HCT116 (cell line): ENCODE measurements at regions not wholly inside any gene's neighbourhood (a gene's known extent, or its start where the extent isn't known, plus 50 kb on each side); places are given as distances from the start of the nearest gene placed in this dataset.

Experiments
- ATAC-seq: fragments of 200-7000 bp; cut with Tn5 transposase; 2 replicates; pipeline ENCODE4 v1.9.1; 2020; ENCODE audit warnings: mild to moderate bottlenecking, moderate library complexity
- BruUV-seq: library from RNA; stranded (reverse); fragments of 400-500 nt; replicated peaks from 2 replicates; lab custom pipeline; 2021; lab: Mats Ljungman, UMichigan
- CTCF ChIA-PET: fragments of 300-600 bp; sonication (Branson Sonifier 250); formaldehyde crosslinking; loops from one replicate; lab custom pipeline; 2021; ENCODE audit warnings: antibody characterized with exemption; lab: Charles Lee
- POLR2A ChIA-PET: fragments of 300-600, 350-600 bp; sonication (Branson Sonifier 250); formaldehyde crosslinking; loops from one replicate; lab custom pipeline; 2021; ENCODE audit warnings: antibody characterized with exemption; lab: Charles Lee
- RAD21 ChIA-PET, 2 experiments: fragments of 300-600 bp; sonication (Branson Sonifier 250); formaldehyde crosslinking; loops; one replicate each; lab custom pipeline; 2023; ENCODE audit warnings: low total read pairs in 2 of 2; ENCODE audit not compliant: uncharacterized antibody in 2 of 2, unreplicated experiment in 2 of 2, low non-redundant PET in 1 of 2; lab: Charles Lee
- DNase-seq: peaks from one replicate; pipeline ENCODE4 v3.0.0-alpha.2; 2010; ENCODE audit warnings: low read depth, low spot score
- H2AFZ ChIP-seq: fragments of 200-600 bp; shearing (Covaris generic), sonication (generic); 2 replicates; pipeline ENCODE4 v1.6.1; 2017; ENCODE audit warnings: low read depth, mixed run types, mixed read lengths, antibody characterized with exemption, low read length; ENCODE audit not compliant: poor library complexity, severe bottlenecking
- H3K27ac ChIP-seq: 2 replicates; pipeline ENCODE4 v1.5.1; 2012; ENCODE audit warnings: low read depth, low read length
- H3K27me3 ChIP-seq: fragments of 200-600 bp; sonication (generic); 2 replicates; pipeline ENCODE4 v1.6.1; 2016; ENCODE audit warnings: mixed run types, low read length, mixed read lengths; ENCODE audit not compliant: insufficient read depth
- H3K36me3 ChIP-seq, 2 experiments: fragments of 200-500 bp in 1 of 2; fragments of 200-600 bp in 1 of 2; sonication (Bioruptor generic) in 1 of 2; sonication (generic) in 1 of 2; 2 replicates each; pipeline versions ENCODE4 v1.5.1 to v1.6.1; 2014 to 2016; ENCODE audit warnings: low read length in 2 of 2, inconsistent platforms in 1 of 2, mixed read lengths in 1 of 2, mixed run types in 1 of 2; ENCODE audit not compliant: insufficient read depth in 2 of 2, control insufficient read depth in 1 of 2
- H3K4me1 ChIP-seq, 2 experiments: fragments of 200-600 bp in 1 of 2; sonication (generic) in 1 of 2; 2 replicates each; pipeline versions ENCODE4 v1.5.1 to v1.6.1; 2012 to 2017; ENCODE audit warnings: low read length in 2 of 2, inconsistent platforms in 1 of 2, mild to moderate bottlenecking in 1 of 2, mixed read lengths in 1 of 2, mixed run types in 1 of 2, moderate library complexity in 1 of 2; ENCODE audit not compliant: insufficient read depth in 2 of 2, control insufficient read depth in 1 of 2
- H3K4me2 ChIP-seq: fragments of 200-600 bp; sonication (generic); 2 replicates; pipeline ENCODE4 v1.6.1; 2017; ENCODE audit warnings: mixed run types, low read length, mixed read lengths
- H3K4me3 ChIP-seq, 2 experiments: fragments of 200-600 bp in 1 of 2; sonication (generic) in 1 of 2; replicated peaks in 1 of 2; 2 replicates each; pipeline ENCODE4 v1.5.1; 2011 to 2016; ENCODE audit warnings: low read length in 2 of 2, control low read depth in 1 of 2, low read depth in 1 of 2, mild to moderate bottlenecking in 1 of 2, mixed read lengths in 1 of 2, mixed run types in 1 of 2
- H3K79me2 ChIP-seq: fragments of 200-600 bp; sonication (generic); 2 replicates; pipeline ENCODE4 v1.6.1; 2017; ENCODE audit warnings: mild to moderate bottlenecking, mixed run types, low read length, moderate library complexity, mixed read lengths; ENCODE audit not compliant: insufficient read depth
- H3K9ac ChIP-seq: fragments of 200-600 bp; sonication (generic); 2 replicates; pipeline ENCODE4 v1.6.1; 2016; ENCODE audit warnings: low read length, mixed read lengths
- H3K9me2 ChIP-seq: fragments of 200-600 bp; sonication (generic), shearing (Covaris generic); 2 replicates; pipeline ENCODE4 v1.6.1; 2017; ENCODE audit warnings: mixed run types, mild to moderate bottlenecking, moderate library complexity; ENCODE audit not compliant: insufficient read depth
- H3K9me3 ChIP-seq, 2 experiments: fragments of 200-500 bp in 1 of 2; fragments of 200-600 bp in 1 of 2; sonication (Bioruptor generic) in 1 of 2; sonication (generic) in 1 of 2; 2 replicates each; pipeline ENCODE4 v1.6.1; 2014 to 2017; ENCODE audit warnings: low read length in 2 of 2, mixed read lengths in 2 of 2, inconsistent platforms in 1 of 2, low read depth in 1 of 2, mild to moderate bottlenecking in 1 of 2, mixed run types in 1 of 2, moderate library complexity in 1 of 2; ENCODE audit not compliant: control insufficient read depth in 1 of 2, insufficient read depth in 1 of 2
- H4K20me1 ChIP-seq: fragments of 200-600 bp; sonication (generic), shearing (Covaris generic); 2 replicates; pipeline ENCODE4 v1.6.1; 2017; ENCODE audit warnings: mixed run types, mild to moderate bottlenecking, moderate library complexity; ENCODE audit not compliant: insufficient read depth
- CBX3 ChIP-seq: IDR thresholded peaks from 2 replicates; pipeline ENCODE4 v1.6.1; 2012; ENCODE audit warnings: low read depth
- CEBPB ChIP-seq: IDR thresholded peaks from 2 replicates; pipeline ENCODE4 v1.6.1; 2012; ENCODE audit warnings: low read depth
- EGR1 ChIP-seq: IDR thresholded peaks from 2 replicates; pipeline ENCODE4 v1.6.1; 2012; ENCODE audit warnings: low read depth
- EZH2 ChIP-seq: fragments of 200-600 bp; sonication (generic); IDR thresholded peaks from 2 replicates; pipeline ENCODE4 v1.6.1; 2017; ENCODE audit warnings: antibody characterized with exemption, mixed run types
- EZH2phosphoT487 ChIP-seq: fragments of 200-600 bp; IDR thresholded peaks from 2 replicates; pipeline ENCODE4 v1.6.1; 2018; ENCODE audit warnings: antibody characterized with exemption, borderline replicate concordance
- FOSL1 ChIP-seq: IDR thresholded peaks from 2 replicates; pipeline ENCODE4 v1.6.1; 2012; ENCODE audit warnings: low read depth
- JUND ChIP-seq: IDR thresholded peaks from 2 replicates; pipeline ENCODE4 v1.6.1; 2012
- POLR2A ChIP-seq: IDR thresholded peaks from 2 replicates; pipeline ENCODE4 v1.7.0; 2011; ENCODE audit warnings: borderline replicate concordance; ENCODE audit not compliant: insufficient read depth, insufficient read length; ENCODE audit errors: extremely low read depth
- POLR2AphosphoS5 ChIP-seq: IDR thresholded peaks from 2 replicates; pipeline ENCODE4 v1.6.1; 2011; ENCODE audit warnings: mild to moderate bottlenecking, low read depth, low read length, moderate library complexity
- RAD21 ChIP-seq: IDR thresholded peaks from 2 replicates; pipeline ENCODE4 v1.6.1; 2012; ENCODE audit warnings: low read depth, mild to moderate bottlenecking
- SIN3A ChIP-seq: IDR thresholded peaks from 2 replicates; pipeline ENCODE4 v1.6.1; 2012; ENCODE audit warnings: low read depth
- SP1 ChIP-seq: IDR thresholded peaks from 2 replicates; pipeline ENCODE4 v1.6.1; 2012; ENCODE audit warnings: low read depth
- SRF ChIP-seq: IDR thresholded peaks from 2 replicates; pipeline ENCODE4 v1.6.1; 2012; ENCODE audit warnings: low read depth
- TCF7L2 ChIP-seq: IDR thresholded peaks from 2 replicates; pipeline ENCODE4 v1.7.0; 2011; ENCODE audit warnings: borderline replicate concordance, inconsistent platforms; ENCODE audit not compliant: insufficient read depth, insufficient read length; ENCODE audit errors: extremely low read depth
- YY1 ChIP-seq: IDR thresholded peaks from 2 replicates; pipeline ENCODE4 v1.6.1; 2011; ENCODE audit warnings: low read length, low read depth, moderate library complexity, mild to moderate bottlenecking; ENCODE audit not compliant: insufficient replicate concordance; ENCODE audit errors: extremely low read depth
- ZFX ChIP-seq: fragments of 450-650 bp; IDR thresholded peaks from 2 replicates; pipeline ENCODE4 v1.6.1; 2017
- ZNF274 ChIP-seq: fragments of 200-500 bp; sonication (Bioruptor generic); IDR thresholded peaks from 2 replicates; pipeline ENCODE4 v1.6.1; 2014; ENCODE audit warnings: mild to moderate bottlenecking, low read depth, low read length, inconsistent platforms
- intact Hi-C: fragments of 100-400 bp; cut with micrococcal nuclease; formaldehyde crosslinking; loops from 2 replicates; pipeline ENCODE4 v1.10.0; 2022
- TF ChIP-seq, protein P1 (sequence below), 3 experiments: fragments of 200-600 bp in 1 of 3; sonication (generic) in 1 of 3; IDR thresholded peaks in 2 of 3; conservative IDR thresholded peaks in 1 of 3; 2 replicates each; pipeline ENCODE4 v1.5.1; 2012 to 2017; ENCODE audit warnings: low read depth in 2 of 3, low read length in 2 of 3, antibody characterized with exemption in 1 of 3, borderline replicate concordance in 1 of 3, control low read depth in 1 of 3, mild to moderate bottlenecking in 1 of 3, mixed read lengths in 1 of 3, mixed run types in 1 of 3, moderate library complexity in 1 of 3; ENCODE audit not compliant: insufficient read depth in 1 of 3
- TF ChIP-seq, protein P2 (sequence below): IDR thresholded peaks from 2 replicates; pipeline ENCODE4 v1.6.1; 2011; ENCODE audit warnings: mild to moderate bottlenecking, low read length, moderate library complexity; ENCODE audit not compliant: insufficient replicate concordance; ENCODE audit errors: extremely low read depth

DNA sequence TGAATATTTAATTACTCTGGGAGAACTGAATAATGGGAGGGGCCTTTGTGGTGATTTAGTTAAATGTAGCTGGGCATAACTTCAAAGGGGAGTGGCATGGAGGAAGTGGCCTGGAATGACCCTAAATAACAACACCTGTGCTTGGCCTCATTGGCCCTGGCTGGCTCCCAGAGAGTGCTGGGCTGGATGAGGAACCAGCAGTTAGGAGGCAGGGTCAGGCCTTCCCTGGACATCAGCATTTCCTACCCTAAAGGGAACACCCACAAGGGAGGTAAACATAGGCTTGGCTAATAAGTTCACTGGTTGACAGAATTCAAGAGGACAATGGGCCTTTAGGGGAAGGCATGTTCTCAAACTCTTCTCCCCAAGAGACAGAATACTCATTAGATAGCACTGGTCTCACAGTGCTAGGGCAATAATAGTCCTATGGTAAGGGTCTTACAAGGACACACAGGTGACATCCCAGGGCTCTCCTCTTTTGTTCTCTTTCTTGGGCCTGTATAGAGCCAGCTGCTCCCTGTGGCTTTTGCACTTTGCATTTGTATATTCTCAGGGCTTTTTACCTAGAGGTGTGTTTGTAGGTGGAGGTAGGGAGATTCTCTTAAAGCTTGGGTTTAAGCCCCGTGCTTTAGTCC is 106.8 kb downstream of the ZNF519 start:
- no peaks in the 10 kb centered on the region for H3K9me2 ChIP-seq
- no peaks in the 10 kb centered on the region for H3K36me3 ChIP-seq
- no peak overlapping the region for H3K27ac ChIP-seq
- no peaks in the 10 kb centered on the region for H3K4me1 ChIP-seq
- H2AFZ ChIP-seq: no peak overlapping the region
- intact Hi-C loops: loop anchor here (10.0 kb wide), 1 partner anchor 131 kb away; no protein-coding TSS in a partner anchor
- no TSS peak for BruUV-seq
- ChIA-PET RAD21 (no interaction called here), CTCF (no interaction called here), POLR2A (no interaction called here)
- H3K4me3 ChIP-seq: no peak overlapping the region
- no peak overlapping the region for H3K9ac ChIP-seq
- no peaks in the 10 kb centered on the region for H3K79me2 ChIP-seq
- peaks cover 59% of the 10 kb centered on the region for H3K27me3 ChIP-seq
- DNase-seq (no peak), ATAC-seq (no peak)
- no peaks in the 10 kb centered on the region for H4K20me1 ChIP-seq
- no peaks in the 10 kb centered on the region for H3K9me3 ChIP-seq
- H3K4me2 ChIP-seq: no peak overlapping the region
- no peak for TF ChIP-seq JUND
- TF ChIP-seq SP1: no peak
- TF ChIP-seq EGR1: no peak
- TF ChIP-seq, protein P1, sequence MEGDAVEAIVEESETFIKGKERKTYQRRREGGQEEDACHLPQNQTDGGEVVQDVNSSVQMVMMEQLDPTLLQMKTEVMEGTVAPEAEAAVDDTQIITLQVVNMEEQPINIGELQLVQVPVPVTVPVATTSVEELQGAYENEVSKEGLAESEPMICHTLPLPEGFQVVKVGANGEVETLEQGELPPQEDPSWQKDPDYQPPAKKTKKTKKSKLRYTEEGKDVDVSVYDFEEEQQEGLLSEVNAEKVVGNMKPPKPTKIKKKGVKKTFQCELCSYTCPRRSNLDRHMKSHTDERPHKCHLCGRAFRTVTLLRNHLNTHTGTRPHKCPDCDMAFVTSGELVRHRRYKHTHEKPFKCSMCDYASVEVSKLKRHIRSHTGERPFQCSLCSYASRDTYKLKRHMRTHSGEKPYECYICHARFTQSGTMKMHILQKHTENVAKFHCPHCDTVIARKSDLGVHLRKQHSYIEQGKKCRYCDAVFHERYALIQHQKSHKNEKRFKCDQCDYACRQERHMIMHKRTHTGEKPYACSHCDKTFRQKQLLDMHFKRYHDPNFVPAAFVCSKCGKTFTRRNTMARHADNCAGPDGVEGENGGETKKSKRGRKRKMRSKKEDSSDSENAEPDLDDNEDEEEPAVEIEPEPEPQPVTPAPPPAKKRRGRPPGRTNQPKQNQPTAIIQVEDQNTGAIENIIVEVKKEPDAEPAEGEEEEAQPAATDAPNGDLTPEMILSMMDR (IDR thresholded peaks at IDR 0.05 in 2 of 3, conservative IDR thresholded peaks at IDR 0.05 in 1 of 3; ENCODE audit: borderline replicate concordance in 1 of 3, insufficient read depth in 1 of 3, low read depth in 2 of 3, low read length in 2 of 3): no peak
- no peak for TF ChIP-seq SRF
- no peak for TF ChIP-seq RAD21
- TF ChIP-seq POLR2AphosphoS5: no peak
- TF ChIP-seq POLR2A: no peak
- no peak for TF ChIP-seq ZFX
- no peak for TF ChIP-seq EZH2
- TF ChIP-seq, protein P2, sequence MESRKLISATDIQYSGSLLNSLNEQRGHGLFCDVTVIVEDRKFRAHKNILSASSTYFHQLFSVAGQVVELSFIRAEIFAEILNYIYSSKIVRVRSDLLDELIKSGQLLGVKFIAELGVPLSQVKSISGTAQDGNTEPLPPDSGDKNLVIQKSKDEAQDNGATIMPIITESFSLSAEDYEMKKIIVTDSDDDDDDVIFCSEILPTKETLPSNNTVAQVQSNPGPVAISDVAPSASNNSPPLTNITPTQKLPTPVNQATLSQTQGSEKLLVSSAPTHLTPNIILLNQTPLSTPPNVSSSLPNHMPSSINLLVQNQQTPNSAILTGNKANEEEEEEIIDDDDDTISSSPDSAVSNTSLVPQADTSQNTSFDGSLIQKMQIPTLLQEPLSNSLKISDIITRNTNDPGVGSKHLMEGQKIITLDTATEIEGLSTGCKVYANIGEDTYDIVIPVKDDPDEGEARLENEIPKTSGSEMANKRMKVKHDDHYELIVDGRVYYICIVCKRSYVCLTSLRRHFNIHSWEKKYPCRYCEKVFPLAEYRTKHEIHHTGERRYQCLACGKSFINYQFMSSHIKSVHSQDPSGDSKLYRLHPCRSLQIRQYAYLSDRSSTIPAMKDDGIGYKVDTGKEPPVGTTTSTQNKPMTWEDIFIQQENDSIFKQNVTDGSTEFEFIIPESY: no peak
- TF ChIP-seq YY1: no peak
- no peak for TF ChIP-seq EZH2phosphoT487
- no peak for TF ChIP-seq TCF7L2
- no peak for TF ChIP-seq CEBPB
- no peak for TF ChIP-seq ZNF274
- TF ChIP-seq SIN3A: no peak
- TF ChIP-seq CBX3: no peak
- TF ChIP-seq FOSL1: no peak
